DND-41 (cell line): ENCODE measurements at regions not wholly inside any gene's neighbourhood (a gene's known extent, or its start where the extent isn't known, plus 50 kb on each side); places are given as distances from the start of the nearest gene placed in this dataset.

Experiments
- CTCF ChIP-seq: IDR thresholded peaks from 2 replicates; pipeline ENCODE4 v1.5.1; 2012; ENCODE audit warnings: borderline replicate concordance, low read length, moderate library complexity, mild to moderate bottlenecking; ENCODE audit not compliant: poor library complexity, severe bottlenecking; ENCODE audit errors: extremely low read depth
- EZH2 ChIP-seq: IDR thresholded peaks from 3 replicates; pipeline ENCODE4 v1.6.1; 2012; ENCODE audit warnings: borderline replicate concordance, low read depth, mild to moderate bottlenecking, moderate library complexity, low read length, inconsistent platforms; ENCODE audit not compliant: severe bottlenecking

- TF ChIP-seq CTCF: no peak
- TF ChIP-seq EZH2: no peak
Measured at GRCh38 chr9:13513286-13513685, 233.8 kb upstream of the MPDZ start.
